ENCODE measurements at regions not wholly inside any gene's neighbourhood (a gene's known extent, or its start where the extent isn't known, plus 50 kb on each side); places are given as distances from the start of the nearest gene placed in this dataset.

DNA sequence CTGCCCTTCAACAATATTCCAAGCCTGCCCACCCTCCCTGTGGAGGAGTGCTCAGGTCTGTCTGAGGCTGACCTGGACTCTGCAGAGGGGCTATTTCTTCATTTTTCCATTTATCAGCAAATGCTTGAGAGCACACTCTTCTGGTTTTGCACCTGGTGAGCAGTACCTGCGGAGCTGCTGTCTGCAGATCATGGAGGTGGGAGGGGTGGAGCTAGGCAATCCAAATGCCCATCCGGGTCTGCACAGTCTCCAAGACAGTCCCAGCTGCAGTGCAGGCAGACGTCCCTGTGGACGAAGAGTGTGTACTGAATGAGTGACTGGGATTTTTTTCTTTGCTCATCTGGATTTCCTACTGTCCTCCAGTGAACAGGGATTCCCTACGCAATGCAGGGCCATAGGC lies 239.8 kb downstream of the IRX2 start:
- TF ChIP-seq, protein P1, sequence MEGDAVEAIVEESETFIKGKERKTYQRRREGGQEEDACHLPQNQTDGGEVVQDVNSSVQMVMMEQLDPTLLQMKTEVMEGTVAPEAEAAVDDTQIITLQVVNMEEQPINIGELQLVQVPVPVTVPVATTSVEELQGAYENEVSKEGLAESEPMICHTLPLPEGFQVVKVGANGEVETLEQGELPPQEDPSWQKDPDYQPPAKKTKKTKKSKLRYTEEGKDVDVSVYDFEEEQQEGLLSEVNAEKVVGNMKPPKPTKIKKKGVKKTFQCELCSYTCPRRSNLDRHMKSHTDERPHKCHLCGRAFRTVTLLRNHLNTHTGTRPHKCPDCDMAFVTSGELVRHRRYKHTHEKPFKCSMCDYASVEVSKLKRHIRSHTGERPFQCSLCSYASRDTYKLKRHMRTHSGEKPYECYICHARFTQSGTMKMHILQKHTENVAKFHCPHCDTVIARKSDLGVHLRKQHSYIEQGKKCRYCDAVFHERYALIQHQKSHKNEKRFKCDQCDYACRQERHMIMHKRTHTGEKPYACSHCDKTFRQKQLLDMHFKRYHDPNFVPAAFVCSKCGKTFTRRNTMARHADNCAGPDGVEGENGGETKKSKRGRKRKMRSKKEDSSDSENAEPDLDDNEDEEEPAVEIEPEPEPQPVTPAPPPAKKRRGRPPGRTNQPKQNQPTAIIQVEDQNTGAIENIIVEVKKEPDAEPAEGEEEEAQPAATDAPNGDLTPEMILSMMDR (IDR thresholded peaks at IDR 0.05; ENCODE audit: low read depth, low read length), result no peak
- TF ChIP-seq EZH2phosphoT487 (IDR thresholded peaks at IDR 0.05; ENCODE audit: low read depth), result no peak

All from OCI-LY3 (cell line).